Lower leg skin (tissue), 4 donors: ENCODE measurements at regions not wholly inside any gene's neighbourhood (a gene's known extent, or its start where the extent isn't known, plus 50 kb on each side); places are given as distances from the start of the nearest gene placed in this dataset.
"Not testable (repeated sequence)": the region's sequence is repeated elsewhere in the genome, so short reads cannot be mapped to it uniquely, and the experiment has no call there.

Source experiments
- DNase-seq, 2 donors: peaks; one replicate each; pipeline ENCODE4 v3.0.0-alpha.2; 2019; ENCODE audit warnings: low spot score in 2 of 2
- H3K4me3 ChIP-seq: fragments of 200-600 bp; sonication (generic); 2 replicates; pipeline ENCODE4 v1.5.1; 2017; ENCODE audit warnings: mild to moderate bottlenecking, low read depth; ENCODE audit not compliant: poor library complexity, severe bottlenecking
- CTCF ChIP-seq, 3 donors: fragments of 450-650 bp; IDR thresholded peaks; one replicate each; pipeline ENCODE4 v1.5.1; 2016; ENCODE audit warnings: antibody characterized with exemption in 3 of 3, mild to moderate bottlenecking in 3 of 3, moderate library complexity in 2 of 3
- POLR2A ChIP-seq, 2 donors: fragments of 450-650 bp; IDR thresholded peaks; one replicate each; pipeline ENCODE4 v1.6.1; 2016 to 2017; ENCODE audit warnings: antibody characterized with exemption in 2 of 2, mild to moderate bottlenecking in 1 of 2, moderate library complexity in 1 of 2
- WGBS, 2 donors: methylation state at CpG; one replicate each; pipeline ENCODE4 v1.1.5; 2018; 5-methylcytosine and 5-hydroxymethylcytosine counted together
- intact Hi-C: fragments of 100-400 bp; cut with DNase I; formaldehyde crosslinking; loops from one replicate; pipeline ENCODE4 v1.15.0; 2023; ENCODE audit warnings: low total_unique reads

- WGBS, 2 donors: 58 to 61% methylated on average over 2 of the region's 2 CpGs
- no peak overlapping the region for H3K4me3 ChIP-seq
- no peak for DNase-seq
- no peak for TF ChIP-seq CTCF (IDR thresholded peaks at IDR 0.05)
- TF ChIP-seq POLR2A (IDR thresholded peaks at IDR 0.05): no peak
- intact Hi-C loops: no loop called here
Measured at GRCh38 chr4:167842487-167842886, 249.8 kb upstream of the ANXA10 start.

- no peak for DNase-seq
- TF ChIP-seq CTCF (IDR thresholded peaks at IDR 0.05) (no peak), POLR2A (IDR thresholded peaks at IDR 0.05) (no peak)
- no peak overlapping the region for H3K4me3 ChIP-seq
- WGBS, 2 donors: 19 to 32% methylated on average over 2 of the region's 2 CpGs
- intact Hi-C loops: no loop called here
Measured at GRCh38 chr4:167854881-167855280, 237.5 kb upstream of the ANXA10 start.

- H3K4me3 ChIP-seq, DNase-seq, intact Hi-C loops: not testable (repeated sequence)
- 86 to 93% methylated on average over 14 of the region's 15 CpGs for WGBS, 2 donors
Measured at GRCh38 chr4:167858127-167858526, 234.2 kb upstream of the ANXA10 start.

GRCh38 chr4:167867191-167867590, 225.1 kb upstream of the ANXA10 start:
- TF ChIP-seq POLR2A (IDR thresholded peaks at IDR 0.05) (no peak), CTCF (IDR thresholded peaks at IDR 0.05) (no peak)
- intact Hi-C loops: no loop called here
- DNase-seq: no peak
- WGBS, 2 donors: 77 to 78% methylated on average over 3 of the region's 3 CpGs
- H3K4me3 ChIP-seq: no peak overlapping the region

GRCh38 chr4:167868163-167868562, 224.2 kb upstream of the ANXA10 start:
- WGBS, 2 donors: 34 to 40% methylated on average over 1 of the region's 1 CpG
- intact Hi-C loops: no loop called here
- no peak overlapping the region for H3K4me3 ChIP-seq
- TF ChIP-seq POLR2A (IDR thresholded peaks at IDR 0.05) (no peak), CTCF (IDR thresholded peaks at IDR 0.05) (no peak)
- DNase-seq: no peak

GRCh38 chr4:167873496-167873895, 218.8 kb upstream of the ANXA10 start:
- intact Hi-C loops: no loop called here
- TF ChIP-seq POLR2A (IDR thresholded peaks at IDR 0.05) (no peak), CTCF (IDR thresholded peaks at IDR 0.05) (no peak)
- H3K4me3 ChIP-seq: no peak overlapping the region
- no peak for DNase-seq

GRCh38 chr4:167876091-167876490, 216.2 kb upstream of the ANXA10 start:
- intact Hi-C loops, DNase-seq, H3K4me3 ChIP-seq: not testable (repeated sequence)
- WGBS, 2 donors: 78 to 86% methylated on average over 3 of the region's 3 CpGs

GRCh38 chr4:167877826-167878225, 214.5 kb upstream of the ANXA10 start:
- intact Hi-C loops, DNase-seq, H3K4me3 ChIP-seq: not testable (repeated sequence)
- 92 to 93% methylated on average over 8 of the region's 8 CpGs for WGBS, 2 donors
